BLaER1 treated with 17β-estradiol and CSF1 and Interleukin-3, amounts not matched to agents 10 nM and 100 nM (cell line): ENCODE measurements at regions not wholly inside any gene's neighbourhood (a gene's known extent, or its start where the extent isn't known, plus 50 kb on each side); places are given as distances from the start of the nearest gene placed in this dataset.

ENCODE experiments used
- H3K27ac ChIP-seq, 11 experiments: shearing (Covaris generic); formaldehyde crosslinking; 2 replicates each; pipeline ENCODE4 v1.8.1; 2022
- H3K27me3 ChIP-seq, 11 experiments: shearing (Covaris generic); formaldehyde crosslinking; 2 replicates each; pipeline ENCODE4 v1.8.1; 2022
- H3K36me3 ChIP-seq, 11 experiments: shearing (Covaris generic); formaldehyde crosslinking; 2 replicates each; pipeline ENCODE4 v1.8.1; 2022
- H3K4me1 ChIP-seq, 10 experiments: shearing (Covaris generic); formaldehyde crosslinking; 2 replicates each; pipeline ENCODE4 v1.8.1; 2022
- H3K4me2 ChIP-seq, 11 experiments: shearing (Covaris generic); formaldehyde crosslinking; 2 replicates each; pipeline ENCODE4 v1.8.1; 2022
- H3K4me3 ChIP-seq, 10 experiments: shearing (Covaris generic); formaldehyde crosslinking; 2 replicates each; pipeline ENCODE4 v1.8.1; 2022
- H3K9ac ChIP-seq, 11 experiments: shearing (Covaris generic); formaldehyde crosslinking; 2 replicates each; pipeline ENCODE4 v1.8.1; 2022
- H3K9me3 ChIP-seq, 11 experiments: shearing (Covaris generic); formaldehyde crosslinking; replicated peaks in 1 of 11; 2 replicates each; pipeline ENCODE4 v1.8.1; 2022
- H4K20me1 ChIP-seq, 11 experiments: shearing (Covaris generic); formaldehyde crosslinking; 2 replicates each; pipeline ENCODE4 v1.8.1; 2022
- Cebpa-rat ChIP-seq, 11 experiments: shearing (Covaris generic); IDR thresholded peaks; 2 replicates each; pipeline ENCODE4 v1.8.1; 2022

- no peak overlapping the region; a peak in 1 of 22 replicates for H3K9ac ChIP-seq
- no peaks in the 10 kb centered on the region for H3K27me3 ChIP-seq
- no peak for TF ChIP-seq Cebpa-rat (IDR thresholded peaks at IDR 0.05)
- H3K36me3 ChIP-seq = no peaks in the 10 kb centered on the region
- peak overlapping the region in 10 of 11 experiments; percentile 11 to 76 (median 51); a peak in 14 of 22 replicates for H3K27ac ChIP-seq
- peak overlapping the region; percentile 56 to 81 (median 73) for H3K4me2 ChIP-seq
- H3K4me1 ChIP-seq = peaks cover 35 to 53% (median 47%) of the 10 kb centered on the region in 10 experiments
- H4K20me1 ChIP-seq = no peaks in the 10 kb centered on the region
- peaks cover 0 to 15% (median 0%) of the 10 kb centered on the region in 11 experiments; a peak in 3 of 22 replicates for H3K9me3 ChIP-seq
- H3K4me3 ChIP-seq = no peak overlapping the region
These were observed 315.6 kb downstream of the DLEU7 start for GRCh38 chr13:50527612-50528509.

DNA sequence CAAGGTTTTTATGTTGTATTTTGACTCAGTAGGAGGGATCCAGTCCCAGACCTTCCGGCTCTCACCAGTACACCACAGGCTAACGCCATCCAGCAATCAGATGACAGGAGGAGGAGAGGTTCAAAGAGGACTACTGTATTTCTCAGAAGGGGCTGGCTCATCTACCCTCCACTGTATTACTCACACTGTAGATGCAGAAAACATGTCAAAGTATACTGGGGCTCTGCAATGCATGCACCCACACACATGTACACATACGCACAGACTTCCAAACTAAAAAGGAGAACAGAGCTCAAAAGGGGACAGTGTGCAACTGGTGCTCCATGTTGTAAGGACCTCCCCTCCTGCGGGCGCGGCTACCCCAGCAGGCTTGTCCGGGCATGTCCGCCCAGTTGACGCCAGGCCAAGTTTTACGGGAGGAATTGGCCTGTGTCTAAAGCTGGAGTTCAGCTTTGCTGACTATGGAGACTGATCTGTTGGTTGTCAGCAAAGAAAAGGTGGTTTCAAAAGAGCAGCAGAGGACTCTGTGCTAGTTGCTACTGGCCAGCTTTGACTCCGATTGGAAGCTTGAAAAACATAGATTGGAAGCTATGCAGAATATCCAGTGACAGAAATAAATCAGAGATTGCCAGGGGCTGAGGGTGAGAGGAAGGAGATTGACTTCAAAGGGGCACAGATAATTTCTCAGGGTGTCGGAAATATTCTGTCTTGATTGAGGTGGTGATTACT is 314.2 kb downstream of the DLEU7 start:
- peaks cover 35 to 48% (median 43%) of the 10 kb centered on the region in 10 experiments for H3K4me1 ChIP-seq
- no peak for TF ChIP-seq Cebpa-rat (IDR thresholded peaks at IDR 0.05)
- no peaks in the 10 kb centered on the region for H3K27me3 ChIP-seq
- H3K27ac ChIP-seq = peak overlapping the region; percentile 32 to 76 (median 50); a peak in 19 of 22 replicates
- peak overlapping the region in 7 of 11 experiments; percentile 8 to 53 (median 40); a peak in 10 of 22 replicates for H3K9ac ChIP-seq
- H3K4me3 ChIP-seq = no peak overlapping the region
- H4K20me1 ChIP-seq = no peaks in the 10 kb centered on the region
- peak overlapping the region; percentile 56 to 81 (median 73) for H3K4me2 ChIP-seq
- H3K9me3 ChIP-seq = peaks cover 0 to 17% (median 4%) of the 10 kb centered on the region in 11 experiments; a peak in 17 of 22 replicates
- no peaks in the 10 kb centered on the region for H3K36me3 ChIP-seq

DNA sequence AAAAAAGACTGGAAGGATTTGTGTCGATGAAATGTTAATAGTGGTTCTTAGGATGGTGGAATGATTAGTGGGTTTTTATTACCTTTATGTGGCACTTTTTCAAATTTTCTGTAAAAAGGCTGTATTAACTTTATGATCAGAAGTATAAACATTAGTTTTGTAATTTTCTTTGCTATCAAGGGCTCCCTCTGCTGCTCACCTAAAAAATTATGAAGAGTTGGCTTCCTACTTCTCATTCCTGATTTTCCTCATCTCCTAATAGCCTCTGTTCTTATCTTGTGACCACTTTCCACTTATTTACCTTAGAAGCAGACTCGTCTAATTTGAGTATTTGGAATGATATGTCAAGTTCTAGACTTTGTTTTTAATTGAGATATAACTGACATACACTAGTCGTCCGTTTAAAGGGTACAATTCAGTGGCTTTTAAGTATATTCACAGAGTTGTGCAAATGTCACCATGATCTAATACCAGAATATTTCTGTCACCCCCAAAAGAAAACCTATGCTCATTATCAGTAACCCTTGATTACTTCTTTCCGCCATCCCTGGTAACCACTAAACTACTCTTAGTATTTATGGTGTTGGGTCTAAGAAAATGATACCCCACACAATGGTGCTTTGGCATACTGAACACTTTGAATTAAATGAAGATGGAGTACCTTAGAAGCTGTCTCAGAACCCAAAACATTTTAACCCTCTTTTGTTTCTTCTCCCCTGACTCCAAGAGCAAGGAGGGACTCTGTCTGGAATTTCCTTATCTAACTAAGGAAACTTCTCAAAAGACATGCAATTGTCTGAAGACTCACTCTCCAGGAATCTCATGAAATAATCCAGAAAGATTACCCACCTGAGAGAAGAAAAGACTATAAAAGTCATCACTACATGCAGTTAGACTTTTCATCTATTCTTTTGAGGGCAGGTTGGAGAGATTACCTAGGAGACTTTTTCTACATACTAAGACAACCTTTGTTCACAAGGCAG is 311.3 kb downstream of the DLEU7 start:
- no peak overlapping the region for H3K9ac ChIP-seq
- no peaks in the 10 kb centered on the region; a peak in 1 of 22 replicates for H3K36me3 ChIP-seq
- H3K4me2 ChIP-seq = no peak overlapping the region
- H3K4me1 ChIP-seq = peaks cover 26 to 50% (median 33%) of the 10 kb centered on the region in 10 experiments
- no peaks in the 10 kb centered on the region for H3K27me3 ChIP-seq
- H3K9me3 ChIP-seq = peaks cover 27 to 40% (median 33%) of the 10 kb centered on the region in 11 experiments
- H4K20me1 ChIP-seq = no peaks in the 10 kb centered on the region
- H3K27ac ChIP-seq = no peak overlapping the region
- H3K4me3 ChIP-seq = no peak overlapping the region
- TF ChIP-seq Cebpa-rat (IDR thresholded peaks at IDR 0.05) = no peak

GRCh38 chr13:50535050-50535449 is 308.4 kb downstream of the DLEU7 start:
- no peak overlapping the region for H3K9ac ChIP-seq
- no peaks in the 10 kb centered on the region for H4K20me1 ChIP-seq
- no peak overlapping the region for H3K4me2 ChIP-seq
- H3K4me3 ChIP-seq = no peak overlapping the region
- peaks cover 0 to 5% (median 0%) of the 10 kb centered on the region in 11 experiments; a peak in 1 of 22 replicates for H3K36me3 ChIP-seq
- H3K27me3 ChIP-seq = no peaks in the 10 kb centered on the region
- no peak for TF ChIP-seq Cebpa-rat (IDR thresholded peaks at IDR 0.05)
- H3K9me3 ChIP-seq = peaks cover 48 to 64% (median 57%) of the 10 kb centered on the region in 11 experiments
- no peak overlapping the region for H3K27ac ChIP-seq
- H3K4me1 ChIP-seq = peaks cover 0 to 22% (median 5%) of the 10 kb centered on the region in 10 experiments; a peak in 14 of 20 replicates

GRCh38 chr13:50537029-50537428 is 306.5 kb downstream of the DLEU7 start:
- Histone ChIP-seq H3K4me3 (no peak overlapping the region), H4K20me1 (no peaks in the 10 kb centered on the region), H3K36me3 (peaks cover 0 to 5% (median 0%) of the 10 kb centered on the region in 11 experiments; a peak in 1 of 22 replicates), H3K27me3 (no peaks in the 10 kb centered on the region), H3K9me3 (peaks cover 48 to 64% (median 57%) of the 10 kb centered on the region in 11 experiments), H3K27ac (no peak overlapping the region), H3K4me1 (peaks cover 0 to 11% (median 0%) of the 10 kb centered on the region in 10 experiments; a peak in 4 of 20 replicates), H3K4me2 (no peak overlapping the region; a peak in 1 of 22 replicates), H3K9ac (no peak overlapping the region)
- no peak for TF ChIP-seq Cebpa-rat (IDR thresholded peaks at IDR 0.05)

GRCh38 chr13:50539791-50540530 is 303.5 kb downstream of the DLEU7 start:
- Histone ChIP-seq H3K9ac (no peak overlapping the region), H3K27ac (no peak overlapping the region), H3K27me3 (no peaks in the 10 kb centered on the region), H3K4me3 (no peak overlapping the region), H3K4me1 (peaks cover 0 to 11% (median 0%) of the 10 kb centered on the region in 10 experiments; a peak in 4 of 20 replicates), H4K20me1 (no peaks in the 10 kb centered on the region), H3K9me3 (peaks cover 43 to 54% (median 46%) of the 10 kb centered on the region in 11 experiments), H3K4me2 (no peak overlapping the region), H3K36me3 (0 out of 22 replicates have a peak, but pooled peaks cover 0 to 5% (median 0%) of the 10 kb centered on the region in 11 experiments)
- no peak for TF ChIP-seq Cebpa-rat (IDR thresholded peaks at IDR 0.05)

- Histone ChIP-seq H3K4me1 (peaks cover 0 to 3% (median 0%) of the 10 kb centered on the region in 10 experiments; a peak in 2 of 20 replicates), H3K27me3 (no peaks in the 10 kb centered on the region), H3K36me3 (0 out of 22 replicates have a peak, but pooled peaks cover 0 to under 1% (median 0%) of the 10 kb centered on the region in 11 experiments), H3K9me3 (peaks cover 16 to 27% (median 20%) of the 10 kb centered on the region in 11 experiments), H3K27ac (no peak overlapping the region), H3K4me2 (no peak overlapping the region), H4K20me1 (no peaks in the 10 kb centered on the region), H3K9ac (no peak overlapping the region), H3K4me3 (no peak overlapping the region)
- TF ChIP-seq Cebpa-rat (IDR thresholded peaks at IDR 0.05) = no peak
These were observed 300.4 kb downstream of the DLEU7 start for GRCh38 chr13:50543141-50543540.
